ENCODE measurements at regions not wholly inside any gene's neighbourhood (a gene's known extent, or its start where the extent isn't known, plus 50 kb on each side); places are given as distances from the start of the nearest gene placed in this dataset.
"Not testable (repeated sequence)": the region's sequence is repeated elsewhere in the genome, so short reads cannot be mapped to it uniquely, and the experiment has no call there.

DNA sequence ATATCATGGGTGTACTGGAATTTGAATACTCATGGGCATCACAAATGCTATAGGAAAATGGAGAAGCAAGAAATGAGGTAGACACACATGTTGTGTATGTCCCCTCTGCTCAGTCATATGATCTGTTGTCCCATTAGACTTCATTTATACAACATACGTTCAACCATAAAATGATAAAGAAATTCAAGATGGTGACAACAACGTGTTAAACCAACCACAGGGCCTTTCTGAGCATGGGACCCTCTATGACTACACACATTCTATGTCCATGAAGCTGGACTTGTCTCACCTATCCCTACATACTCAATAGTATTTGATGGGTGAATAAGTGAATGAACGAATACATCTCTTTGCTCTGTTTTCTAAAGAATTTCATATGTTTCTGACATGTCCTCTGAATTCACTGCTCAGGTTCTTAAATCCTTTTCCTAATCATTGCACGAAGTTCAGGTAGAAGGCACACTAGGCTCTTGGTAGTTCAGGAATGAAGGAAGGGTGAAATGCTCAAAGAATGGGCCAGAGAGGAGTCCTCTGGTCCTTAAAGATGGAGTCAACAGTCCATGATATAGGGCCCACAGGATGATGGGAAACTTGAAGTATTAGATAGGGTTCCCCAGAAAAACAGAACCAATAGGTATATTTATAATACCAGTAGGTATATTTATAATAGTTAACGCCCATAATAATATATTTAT is 105.7 kb upstream of the PPM1H start:
- no peak for DNase-seq (ENCODE audit: low read depth)

DNA sequence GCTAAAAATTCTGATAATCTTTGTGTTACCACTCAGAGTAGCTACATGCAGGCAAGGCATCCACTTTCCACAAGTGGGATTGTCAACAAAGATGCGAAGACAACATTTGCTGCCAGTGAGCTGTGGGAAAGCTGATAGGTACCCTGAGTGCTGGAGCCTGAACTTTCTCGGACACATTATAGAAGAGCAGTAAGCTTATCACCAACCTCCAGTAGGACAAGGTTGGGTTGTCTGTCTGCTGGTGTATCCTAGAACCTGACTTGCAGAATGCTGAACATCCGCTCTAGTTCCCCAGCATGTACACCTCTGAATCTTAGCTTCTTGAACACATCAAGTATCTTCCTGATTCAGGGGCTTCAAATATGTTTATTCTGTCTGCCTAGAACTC is 103.8 kb upstream of the PPM1H start:
- no peak for DNase-seq (ENCODE audit: low read depth)

DNA sequence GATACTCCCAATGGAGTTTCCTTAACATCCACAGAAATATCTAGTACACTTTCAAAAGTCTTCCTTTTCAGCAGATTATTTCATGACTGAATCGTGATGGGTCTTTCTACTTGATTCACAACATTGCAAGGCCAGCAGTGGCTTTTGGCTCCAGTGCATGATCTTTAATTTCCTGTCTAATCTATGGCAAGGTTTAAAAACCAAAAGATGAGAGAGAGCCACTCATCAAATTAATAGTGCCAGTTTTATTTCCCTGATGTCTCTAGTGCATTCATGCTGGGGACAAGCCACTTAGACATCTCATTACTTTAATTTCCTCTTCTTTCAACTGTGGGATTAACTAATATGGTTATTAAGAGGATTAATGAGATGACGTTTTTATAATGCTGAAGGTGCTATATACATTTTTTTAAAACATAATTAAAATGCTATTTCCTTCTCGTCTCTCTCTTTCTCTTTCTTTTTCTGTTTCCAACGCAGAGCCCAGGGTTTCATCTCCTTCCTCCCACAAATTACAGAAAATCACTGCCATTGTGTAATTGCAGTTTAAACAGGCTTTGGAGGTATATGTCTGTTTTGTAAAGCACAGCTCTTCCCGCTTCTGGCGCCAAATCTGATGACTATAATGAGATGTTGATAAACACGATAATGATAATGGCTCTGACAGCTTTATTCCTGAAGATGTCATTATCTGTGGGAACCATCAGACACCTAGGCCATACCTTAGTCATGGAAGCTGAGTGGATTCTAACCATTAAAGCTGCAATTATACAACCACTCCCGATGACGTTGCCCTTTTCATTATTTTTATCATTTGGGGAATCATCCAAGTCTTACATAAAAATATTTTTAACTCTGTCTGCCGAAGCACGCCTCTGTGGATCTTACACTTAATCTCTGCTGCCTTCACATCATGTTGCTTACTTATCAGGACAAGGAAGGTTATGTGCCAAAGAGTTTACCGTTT is 103.1 kb upstream of the PPM1H start:
- no peak for DNase-seq (ENCODE audit: low read depth)

DNA sequence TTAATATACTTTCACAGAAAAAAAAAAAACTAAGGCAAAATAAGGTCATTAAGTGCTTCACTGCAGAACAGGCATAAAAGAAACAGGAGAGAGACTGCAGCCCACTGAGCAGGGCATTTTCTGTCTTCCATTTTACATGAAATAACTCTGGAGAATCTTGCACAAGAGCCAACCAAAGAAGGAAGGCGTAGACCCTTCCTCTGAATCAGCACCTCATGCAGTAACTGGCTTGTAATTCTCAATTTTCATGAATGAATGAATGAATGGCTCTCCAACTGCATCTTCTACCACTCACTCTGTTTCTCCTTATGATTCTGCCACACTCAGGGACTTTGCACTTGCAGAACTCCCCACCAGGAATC is 102.0 kb upstream of the PPM1H start:
- DNase-seq (ENCODE audit: low read depth): no peak

DNA sequence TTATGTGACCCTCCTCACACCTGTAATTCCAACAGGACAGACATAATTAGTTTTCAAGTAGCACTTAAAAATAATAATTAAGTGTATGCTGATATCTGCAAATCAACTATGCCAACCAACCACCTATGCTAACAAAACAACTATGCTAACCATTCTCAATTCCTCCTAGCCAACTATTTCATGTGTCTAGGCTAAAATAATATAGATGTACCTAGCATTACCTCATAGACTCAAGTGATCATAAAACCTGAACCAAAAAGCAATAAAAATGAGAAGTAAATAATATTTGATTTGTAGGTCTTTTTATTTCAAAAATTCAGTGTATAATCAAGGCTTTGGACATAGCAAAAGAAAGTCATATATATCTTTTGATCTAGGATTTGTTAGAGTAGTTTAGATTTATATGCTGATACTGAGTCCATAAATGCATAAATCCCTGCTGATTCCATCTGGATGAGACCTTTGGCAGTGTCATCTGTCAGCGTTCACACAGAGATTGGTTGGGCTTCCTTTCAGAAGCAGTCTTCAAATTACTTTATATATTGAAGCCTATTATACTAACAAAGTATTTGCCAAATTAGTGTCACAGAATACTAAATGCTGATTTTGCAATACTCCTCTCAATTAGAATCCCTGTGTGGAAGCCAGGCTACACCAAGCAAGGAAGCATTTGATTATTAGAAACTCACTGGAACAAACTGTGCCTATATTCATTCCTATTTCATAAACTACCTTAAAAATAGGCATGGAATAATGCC is 101.4 kb upstream of the PPM1H start:
- no peak for DNase-seq (ENCODE audit: low read depth)

DNA sequence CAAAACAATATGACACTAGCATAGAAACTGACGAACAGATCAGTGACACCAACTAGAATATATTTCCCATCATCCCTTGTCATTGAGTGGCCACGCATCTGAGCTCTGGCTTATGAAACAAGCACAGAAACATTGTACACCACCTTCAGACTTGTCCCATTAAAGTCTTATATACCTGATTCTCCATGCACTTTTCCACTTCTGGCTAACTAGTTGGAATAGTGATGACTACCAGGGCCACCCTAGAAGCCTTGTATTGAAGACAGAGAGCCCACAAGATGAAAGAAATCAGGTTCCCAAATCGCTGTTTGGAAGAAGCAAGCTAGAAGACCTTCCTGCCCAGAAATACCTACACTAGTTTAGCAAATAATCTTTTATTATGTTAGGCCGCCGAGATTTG is 99.7 kb upstream of the PPM1H start:
- DNase-seq (ENCODE audit: low read depth): no peak

DNA sequence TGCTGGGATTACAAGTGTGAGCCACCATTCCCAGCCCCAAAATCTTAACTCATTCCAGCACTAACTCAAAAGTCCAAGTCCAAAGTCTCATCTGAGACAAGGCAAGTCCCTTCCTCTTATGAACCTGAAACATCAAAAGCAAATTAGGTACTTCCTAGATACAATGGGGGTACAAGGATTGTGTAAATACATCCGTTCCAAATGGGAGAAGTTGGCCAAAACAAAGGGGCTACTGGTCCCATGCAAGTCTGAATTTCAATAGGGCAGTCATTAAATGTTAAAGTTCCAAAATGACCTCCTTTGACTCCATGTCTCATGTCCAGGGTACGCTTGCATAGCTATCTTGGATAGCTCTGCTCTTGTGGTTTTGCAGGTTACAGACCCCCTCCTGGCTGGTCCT is 94.7 kb upstream of the PPM1H start:
- no peak for DNase-seq (ENCODE audit: low read depth)

DNA sequence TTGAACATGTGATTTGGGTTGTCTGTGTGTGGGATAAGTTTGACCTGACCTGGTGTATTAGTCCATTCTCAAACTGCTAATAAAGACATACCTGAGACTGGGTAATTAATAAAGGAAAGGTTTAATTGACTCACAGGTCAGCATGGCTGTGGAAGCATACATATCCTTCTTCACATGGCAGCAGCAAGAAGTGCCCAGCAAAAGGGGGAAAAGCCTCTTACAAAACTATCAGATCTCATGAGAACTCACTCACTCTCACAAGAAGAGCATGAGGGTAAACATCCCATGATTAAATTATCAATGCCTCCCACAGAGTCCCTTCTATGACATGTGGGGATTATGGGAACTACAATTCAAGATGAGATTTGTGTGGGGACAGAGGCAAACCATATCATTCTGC is 94.0 kb upstream of the PPM1H start:
- no peak for DNase-seq (ENCODE audit: low read depth)

DNA sequence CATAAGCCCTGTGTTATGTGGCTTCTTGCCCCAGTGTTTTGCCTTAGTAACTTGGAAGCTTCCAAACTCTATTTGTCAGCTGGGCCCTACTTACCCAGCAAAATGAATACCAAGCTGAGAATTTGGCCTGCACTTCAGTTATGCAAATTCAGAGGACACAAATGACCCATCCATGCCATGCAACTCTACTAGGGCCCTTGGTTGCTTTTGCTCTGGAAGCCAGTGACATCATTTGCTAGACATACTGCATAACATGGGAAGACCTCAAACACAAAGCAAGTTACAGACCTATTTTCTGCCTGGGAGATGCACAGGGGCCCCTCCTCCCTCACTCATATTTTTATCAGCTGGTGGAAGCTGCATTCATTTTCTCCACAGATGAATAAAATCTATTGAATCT is 90.2 kb upstream of the PPM1H start:
- no peak for DNase-seq (ENCODE audit: low read depth)

DNA sequence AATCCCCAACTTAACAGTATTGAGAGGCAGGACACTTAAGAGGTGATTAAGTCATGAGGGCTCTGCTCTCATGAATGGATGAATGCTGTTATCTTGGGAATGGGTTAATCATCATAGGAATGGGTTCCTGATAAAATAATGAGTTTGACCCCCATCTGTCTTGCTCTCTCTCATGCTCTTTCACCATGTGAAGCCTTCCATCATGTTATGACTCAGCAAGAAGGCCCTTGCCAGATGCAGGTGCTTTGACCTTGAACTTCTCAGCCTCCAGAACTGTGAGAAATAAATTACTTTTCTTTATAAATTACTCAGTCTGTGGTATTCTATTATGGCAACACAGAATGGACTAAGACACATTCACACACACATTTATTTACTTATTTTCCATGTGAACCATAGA is 89.0 kb upstream of the PPM1H start:
- no peak for DNase-seq (ENCODE audit: low read depth)

DNA sequence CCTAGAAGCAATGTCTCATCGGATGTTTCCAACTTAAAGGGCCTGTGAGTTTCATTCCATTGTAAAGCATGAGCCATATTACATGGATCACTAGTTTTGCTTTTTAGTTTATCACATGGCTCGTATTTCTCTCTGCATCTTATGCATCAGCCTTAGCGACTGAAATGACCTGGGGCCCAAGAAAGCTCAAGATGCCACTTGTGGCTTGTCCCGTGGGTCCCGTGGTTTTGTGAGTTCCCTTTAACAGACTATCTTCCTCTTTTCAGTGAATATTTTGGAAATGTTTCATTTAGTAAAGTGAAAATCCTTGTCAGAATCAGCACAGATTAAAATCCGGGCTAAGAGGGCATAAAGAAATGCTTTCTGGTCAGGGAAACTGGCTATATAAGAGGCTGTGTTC is 86.2 kb upstream of the PPM1H start:
- DNase-seq (ENCODE audit: low read depth): no peak

DNA sequence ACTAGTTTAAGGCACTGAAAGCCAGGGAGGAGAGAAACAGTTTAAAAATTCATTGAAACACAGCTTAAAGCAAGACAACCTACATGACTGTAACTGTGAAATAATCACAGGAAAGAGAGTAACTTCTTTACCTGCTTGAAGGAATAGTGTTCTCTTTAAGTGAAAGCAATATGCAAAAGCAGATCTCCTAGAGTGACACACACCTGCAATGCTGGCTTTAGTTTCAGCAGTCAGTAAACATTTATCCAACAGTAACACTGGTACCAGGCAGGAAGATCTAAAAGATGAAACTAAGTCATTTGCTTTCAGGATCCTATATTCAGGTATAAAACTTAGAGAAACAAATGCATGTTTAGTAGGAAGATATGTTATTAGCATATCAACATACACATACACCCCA is 85.3 kb upstream of the PPM1H start:
- no peak for DNase-seq (ENCODE audit: low read depth)

DNA sequence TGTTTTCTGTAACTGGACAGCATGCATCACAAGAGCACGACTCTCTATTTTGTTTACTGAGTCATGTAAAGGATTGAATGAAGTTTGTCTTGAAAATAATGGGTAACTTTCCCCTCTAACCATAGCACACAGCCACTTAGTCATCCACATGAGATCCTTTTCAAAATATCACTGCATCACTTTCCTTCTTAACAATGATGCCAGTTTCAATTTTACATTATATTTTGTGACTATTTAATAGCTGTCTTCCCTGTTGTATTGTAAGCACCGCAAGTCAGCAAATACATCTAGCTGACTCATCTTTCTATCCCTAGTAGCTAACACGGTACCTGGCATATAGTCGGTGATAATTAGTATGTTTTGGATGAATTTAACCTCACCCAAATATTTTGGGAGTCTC is 83.3 kb upstream of the PPM1H start:
- DNase-seq (ENCODE audit: low read depth): peak; percentile 24

DNA sequence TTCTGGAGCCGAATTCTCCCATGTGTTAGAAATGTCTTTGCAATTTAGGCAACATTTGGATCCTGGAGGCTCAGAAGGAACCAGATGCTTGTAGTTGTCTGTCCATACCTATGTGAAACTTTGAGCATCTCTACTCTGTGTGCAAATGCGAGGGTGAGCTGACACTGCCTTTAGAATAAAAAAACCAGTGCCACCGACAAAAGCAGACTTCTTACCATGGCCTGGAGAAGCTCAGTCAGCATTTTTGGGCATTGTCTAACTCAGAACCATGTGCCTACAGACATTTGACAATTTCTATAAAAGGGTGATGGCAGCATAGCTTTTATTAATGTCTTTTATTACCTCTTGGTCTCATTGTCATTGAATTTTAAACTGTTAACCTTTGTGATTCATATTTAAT is 78.4 kb upstream of the PPM1H start:
- DNase-seq (ENCODE audit: low read depth): no peak

DNA sequence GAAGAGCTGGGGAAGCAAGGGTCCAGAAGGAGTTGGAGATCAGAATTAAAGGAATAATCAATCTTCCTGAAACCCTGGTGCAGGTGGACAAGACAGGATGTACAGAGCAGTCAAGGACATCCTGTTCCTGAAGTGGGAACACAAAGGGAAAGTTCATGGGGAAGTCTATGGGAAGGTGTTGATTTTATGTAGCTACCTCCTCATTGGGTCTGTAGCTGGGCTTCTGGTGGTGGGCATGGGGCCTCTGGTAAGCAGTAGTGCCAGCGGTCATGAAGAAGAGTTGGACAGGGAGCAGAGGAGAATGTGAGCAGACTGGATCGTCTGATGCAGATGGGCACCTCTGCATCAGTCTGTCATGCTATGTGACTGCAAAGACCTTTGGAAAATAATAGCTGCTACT is 75.7 kb upstream of the PPM1H start:
- DNase-seq (ENCODE audit: low read depth): no peak

DNA sequence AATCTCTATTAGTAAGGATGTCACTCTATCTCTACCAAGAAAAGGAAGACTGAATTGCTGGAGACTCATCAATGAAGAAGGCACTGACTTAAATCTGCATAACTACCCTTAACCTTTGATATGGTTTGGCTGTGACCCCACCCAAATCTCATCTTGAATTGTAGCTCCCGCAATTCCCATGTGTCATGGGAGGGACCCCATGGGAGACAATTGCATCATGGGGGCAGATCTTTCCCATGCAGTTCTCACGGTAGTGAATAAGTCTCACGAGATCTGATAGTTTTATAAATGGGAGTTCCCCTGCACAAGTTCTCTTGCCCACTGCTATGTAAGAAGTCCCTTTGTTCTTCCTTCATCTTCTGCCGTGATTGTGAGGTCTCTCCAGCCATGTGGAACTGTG is 73.4 kb upstream of the PPM1H start:
- DNase-seq (ENCODE audit: low read depth): no peak

DNA sequence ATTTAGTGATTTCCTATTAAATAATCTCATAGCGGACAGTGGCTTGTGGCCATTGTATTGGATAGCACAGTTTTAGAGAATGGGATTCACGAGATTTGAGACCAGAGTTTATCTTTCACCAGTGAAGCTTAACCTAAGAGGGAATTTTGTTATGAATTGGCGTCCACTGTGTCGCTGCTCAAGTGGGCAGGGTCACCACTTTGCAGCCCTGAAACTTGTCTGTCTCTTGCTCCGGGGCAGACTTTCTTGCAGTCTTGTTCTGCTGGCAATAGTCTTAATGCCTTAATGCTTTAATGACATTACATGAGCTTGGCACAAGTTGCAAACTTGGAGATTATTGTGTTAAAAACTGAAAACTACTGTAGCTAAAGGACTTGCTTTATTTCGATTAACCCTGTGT is 72.8 kb upstream of the PPM1H start:
- no peak for DNase-seq (ENCODE audit: low read depth)

DNA sequence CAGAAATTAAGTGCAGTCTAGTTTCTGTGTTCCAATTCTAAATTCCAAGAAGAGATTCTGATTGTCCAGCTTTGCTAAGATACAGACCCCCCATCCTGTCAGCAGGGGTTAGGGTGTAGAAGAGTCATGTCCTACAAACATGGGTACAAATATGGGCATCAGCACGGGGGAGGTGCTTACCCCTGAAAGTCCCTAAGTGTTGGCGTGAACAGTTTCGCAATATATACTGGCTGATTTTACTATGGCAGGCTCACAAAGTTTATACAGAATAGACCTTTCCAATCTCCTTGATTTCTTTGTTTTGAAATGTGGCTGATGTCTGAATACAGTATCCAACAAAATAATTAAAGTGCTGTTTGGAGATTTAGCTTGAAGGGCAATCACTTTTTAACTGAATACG is 71.6 kb upstream of the PPM1H start:
- DNase-seq (ENCODE audit: low read depth): no peak

DNA sequence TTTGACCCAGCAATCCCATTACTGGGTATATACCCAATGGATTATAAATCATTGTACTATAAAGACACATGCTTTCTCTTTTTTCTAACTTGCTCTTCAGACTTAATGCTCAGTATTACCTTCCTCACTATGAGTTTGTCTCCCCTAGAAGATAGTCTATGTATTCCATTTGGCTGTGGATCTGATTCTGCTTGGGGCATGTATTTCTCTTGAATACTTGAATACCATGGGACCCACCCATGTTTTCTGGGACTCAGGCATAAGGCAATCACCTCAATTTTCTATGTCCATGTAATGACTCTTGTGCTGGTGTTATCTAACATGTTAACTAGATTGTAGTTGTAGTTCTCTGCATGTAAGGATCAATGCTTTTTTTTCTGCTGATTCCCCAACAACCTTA is 70.4 kb upstream of the PPM1H start:
- no peak for DNase-seq (ENCODE audit: low read depth)

DNA sequence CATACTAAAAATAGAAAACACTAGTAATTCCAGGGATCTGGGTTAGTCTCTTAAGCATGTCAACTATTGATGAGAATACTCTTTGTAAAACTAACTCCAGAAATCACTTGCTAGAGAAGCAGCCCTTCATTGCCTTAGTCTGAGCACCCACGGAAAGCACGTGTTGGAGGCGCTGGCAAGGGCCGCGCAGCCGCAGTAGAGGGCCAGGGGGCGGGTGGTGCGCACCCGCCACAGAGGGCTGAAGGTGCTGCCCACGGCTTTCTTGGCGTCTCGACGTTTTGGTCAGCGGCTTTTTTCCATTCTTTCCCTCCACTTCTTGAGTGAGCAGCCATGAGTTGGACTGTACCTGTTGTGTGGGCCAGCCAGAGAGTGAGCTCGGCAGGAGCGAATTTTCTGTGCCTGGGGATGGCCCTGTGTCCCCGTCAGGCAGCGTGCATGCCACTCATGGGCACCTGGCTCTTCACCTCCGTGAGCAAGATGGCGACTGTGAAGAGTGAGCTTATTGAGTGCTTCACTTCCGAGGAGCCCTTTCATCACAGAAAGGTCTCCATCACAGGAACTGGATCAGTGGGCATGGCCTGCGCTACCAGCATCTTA is 68.4 kb upstream of the PPM1H start:
- no peak for DNase-seq (ENCODE audit: low read depth)

DNA sequence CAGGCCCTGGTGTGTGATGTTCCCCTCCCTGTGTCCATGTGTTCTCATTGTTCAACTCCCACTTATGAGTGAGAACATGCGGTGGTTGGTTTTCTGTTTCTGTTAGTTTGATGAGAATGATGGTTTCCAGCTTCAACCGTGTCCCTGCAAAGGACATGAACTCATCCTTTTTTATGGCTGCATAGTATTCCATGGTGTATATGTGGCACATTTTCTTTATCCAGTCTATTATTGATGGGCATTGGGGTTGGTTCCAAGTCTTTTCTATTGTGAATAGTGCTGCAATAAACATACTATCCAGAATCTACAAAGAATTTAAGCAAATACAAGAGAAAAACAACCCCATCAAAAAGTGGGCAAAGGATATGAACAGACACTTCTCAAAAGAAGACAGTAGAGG is 67.1 kb upstream of the PPM1H start:
- DNase-seq (ENCODE audit: low read depth): not testable (repeated sequence)

DNA sequence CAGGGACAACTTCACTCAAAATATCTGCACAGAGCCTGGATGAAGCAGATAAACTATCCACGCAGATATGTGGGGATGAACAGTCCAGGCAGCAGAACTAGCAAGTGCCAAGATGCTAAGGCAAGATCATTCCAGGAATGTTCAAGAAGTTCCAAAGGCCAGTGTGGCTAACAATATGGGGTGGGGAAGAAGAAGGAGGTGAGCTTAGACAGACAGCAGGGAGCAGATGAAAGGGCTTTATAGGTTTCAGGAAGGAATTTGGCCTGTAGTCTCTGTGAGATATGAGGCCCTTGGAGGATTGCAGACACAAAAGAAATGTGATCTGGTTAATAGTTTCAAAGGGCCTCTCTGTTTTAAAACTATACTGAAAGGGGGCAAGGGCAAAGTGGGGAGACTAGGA is 63.5 kb upstream of the PPM1H start:
- DNase-seq (ENCODE audit: low read depth): no peak

DNA sequence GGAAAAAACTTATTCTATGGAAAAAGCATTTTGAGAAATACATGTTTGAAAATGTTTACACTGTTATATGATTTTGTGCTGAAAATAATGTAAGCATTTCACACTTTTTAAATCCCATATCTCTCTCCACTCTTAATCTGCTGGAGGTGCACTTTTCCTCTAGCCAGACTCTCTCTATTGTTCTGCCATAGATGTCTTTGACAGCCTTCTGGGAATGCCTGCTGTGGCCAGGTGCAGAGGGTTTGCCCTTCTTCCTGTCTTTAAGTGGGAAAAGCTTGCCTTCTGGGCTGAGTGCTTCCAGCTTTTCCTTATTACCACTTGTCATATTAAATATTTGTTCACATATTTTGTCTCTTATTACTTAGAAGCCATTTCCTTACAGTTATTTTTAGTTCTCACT is 60.1 kb upstream of the PPM1H start:
- no peak for DNase-seq (ENCODE audit: low read depth)
